ENCODE measurements at regions not wholly inside any gene's neighbourhood (a gene's known extent, or its start where the extent isn't known, plus 50 kb on each side); places are given as distances from the start of the nearest gene placed in this dataset.

GRCh38 chr6:150745896-150746295 is 119.6 kb upstream of the MTHFD1L start:
- H3K36me3 ChIP-seq = no peaks in the 10 kb centered on the region
- H3K4me3 ChIP-seq = no peak overlapping the region
- intact Hi-C loops (cut with DNase I) = no loop called here
- no peaks in the 10 kb centered on the region for H3K9me3 ChIP-seq
- no peaks in the 10 kb centered on the region for H3K27me3 ChIP-seq
- DNase-seq (peak in 4 of 5 donors; percentile 57 to 83 (median 74)), ATAC-seq (peak; percentile 59 to 94 (median 81))
- peak overlapping the region in 3 of 12 donors; percentile 10 to 62 (median 33) for H3K27ac ChIP-seq
- 23 to 67% (median 45%) methylated on average over 7 of the region's 7 CpGs for WGBS, 4 donors
- H3K4me1 ChIP-seq = peaks cover 0 to 27% (median 10%) of the 10 kb centered on the region in 12 donors
- TF ChIP-seq CTCF (IDR thresholded peaks at IDR 0.05) (no peak), POLR2A (IDR thresholded peaks at IDR 0.05) (no peak)

- H3K4me3 ChIP-seq = no peak overlapping the region
- WGBS, 4 donors = 84 to 96% (median 87%) methylated on average over 4 of the region's 4 CpGs
- H3K27me3 ChIP-seq = no peaks in the 10 kb centered on the region
- no peaks in the 10 kb centered on the region for H3K36me3 ChIP-seq
- ATAC-seq (no peak), DNase-seq (no peak)
- intact Hi-C loops (cut with DNase I) = no loop called here
- no peaks in the 10 kb centered on the region for H3K9me3 ChIP-seq
- peaks cover 0 to 27% (median 10%) of the 10 kb centered on the region in 12 donors for H3K4me1 ChIP-seq
- no peak overlapping the region for H3K27ac ChIP-seq
- TF ChIP-seq POLR2A (IDR thresholded peaks at IDR 0.05) (no peak), CTCF (IDR thresholded peaks at IDR 0.05) (no peak)
Measured at GRCh38 chr6:150747155-150747554, 118.3 kb upstream of the MTHFD1L start.

GRCh38 chr6:150749091-150749670 is 116.3 kb upstream of the MTHFD1L start:
- Histone ChIP-seq H3K9me3 (no peaks in the 10 kb centered on the region), H3K4me3 (no peak overlapping the region), H3K36me3 (no peaks in the 10 kb centered on the region), H3K27ac (no peak overlapping the region), H3K4me1 (peaks cover 0 to 35% (median 12%) of the 10 kb centered on the region in 12 donors), H3K27me3 (no peaks in the 10 kb centered on the region)
- intact Hi-C loops (cut with DNase I) = no loop called here
- WGBS, 4 donors = 76 to 85% (median 80%) methylated on average over 8 of the region's 8 CpGs
- TF ChIP-seq POLR2A (IDR thresholded peaks at IDR 0.05) (no peak), CTCF (IDR thresholded peaks at IDR 0.05) (no peak)
- no peak for DNase-seq
- ATAC-seq = no peak

GRCh38 chr6:150751296-150751695 is 114.2 kb upstream of the MTHFD1L start:
- DNase-seq (no peak), ATAC-seq (no peak)
- 87 to 96% (median 93%) methylated on average over 3 of the region's 3 CpGs for WGBS, 4 donors
- TF ChIP-seq CTCF (IDR thresholded peaks at IDR 0.05) = no peak
- no peak for TF ChIP-seq POLR2A (IDR thresholded peaks at IDR 0.05)
- peaks cover 0 to 28% (median 4%) of the 10 kb centered on the region in 12 donors for H3K4me1 ChIP-seq
- H3K36me3 ChIP-seq = no peaks in the 10 kb centered on the region
- intact Hi-C loops (cut with DNase I) = no loop called here
- H3K9me3 ChIP-seq = no peaks in the 10 kb centered on the region
- no peak overlapping the region for H3K27ac ChIP-seq
- no peak overlapping the region for H3K4me3 ChIP-seq
- H3K27me3 ChIP-seq = no peaks in the 10 kb centered on the region
